ENCODE measurements at regions not wholly inside any gene's neighbourhood (a gene's known extent, or its start where the extent isn't known, plus 50 kb on each side); places are given as distances from the start of the nearest gene placed in this dataset.
"Not testable (repeated sequence)": the region's sequence is repeated elsewhere in the genome, so short reads cannot be mapped to it uniquely, and the experiment has no call there.

DNA sequence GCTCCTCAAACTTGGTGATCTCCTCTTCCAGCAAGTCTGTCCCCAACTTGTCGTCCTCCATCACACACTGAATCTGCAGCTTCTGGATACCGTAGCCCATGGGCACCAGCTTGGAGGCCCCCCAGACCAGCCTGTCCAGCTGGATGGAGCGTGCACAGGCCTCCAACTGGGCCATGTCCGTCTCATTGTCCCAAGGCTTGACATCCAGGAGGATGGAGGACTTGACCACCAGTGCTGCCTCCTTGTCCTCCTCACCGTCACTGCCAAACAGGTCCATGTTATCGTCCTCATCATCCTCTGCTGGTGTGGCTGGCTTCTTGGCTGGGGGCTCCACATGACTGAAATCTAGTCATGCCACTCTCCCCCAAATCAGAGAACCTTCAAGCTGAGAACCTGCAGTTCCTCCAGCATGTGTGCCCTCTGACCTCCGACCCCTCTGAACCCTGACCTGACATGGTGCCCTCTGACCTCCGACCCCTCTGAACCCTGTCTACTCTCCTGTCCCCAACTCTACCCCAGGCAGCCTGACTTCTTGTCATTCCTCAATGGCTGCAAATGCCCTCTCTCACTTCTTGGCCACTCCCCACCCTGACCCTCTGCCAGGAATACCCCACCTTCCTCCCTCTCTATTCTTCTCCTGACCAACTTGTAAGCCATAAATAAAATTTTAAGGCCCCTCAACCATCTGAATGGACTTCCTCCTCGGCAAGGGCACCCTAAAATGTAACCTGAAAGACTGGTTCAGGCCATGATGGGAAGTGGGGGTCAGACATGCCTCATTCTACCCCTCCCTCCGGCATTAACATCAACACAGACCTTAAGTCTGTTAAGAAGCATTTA lies 275.7 kb upstream of the C1orf174 start:
- Histone ChIP-seq H3K4me1 (no peaks in the 10 kb centered on the region), H3K27ac (no peak overlapping the region), H3K4me3 (no peak overlapping the region), H3K27me3 (no peaks in the 10 kb centered on the region), H3K36me3 (no peaks in the 10 kb centered on the region), H3K9me3 (no peaks in the 10 kb centered on the region)
- peak; percentile 42 for DNase-seq (ENCODE audit: low spot score)
- TF ChIP-seq, protein P1, sequence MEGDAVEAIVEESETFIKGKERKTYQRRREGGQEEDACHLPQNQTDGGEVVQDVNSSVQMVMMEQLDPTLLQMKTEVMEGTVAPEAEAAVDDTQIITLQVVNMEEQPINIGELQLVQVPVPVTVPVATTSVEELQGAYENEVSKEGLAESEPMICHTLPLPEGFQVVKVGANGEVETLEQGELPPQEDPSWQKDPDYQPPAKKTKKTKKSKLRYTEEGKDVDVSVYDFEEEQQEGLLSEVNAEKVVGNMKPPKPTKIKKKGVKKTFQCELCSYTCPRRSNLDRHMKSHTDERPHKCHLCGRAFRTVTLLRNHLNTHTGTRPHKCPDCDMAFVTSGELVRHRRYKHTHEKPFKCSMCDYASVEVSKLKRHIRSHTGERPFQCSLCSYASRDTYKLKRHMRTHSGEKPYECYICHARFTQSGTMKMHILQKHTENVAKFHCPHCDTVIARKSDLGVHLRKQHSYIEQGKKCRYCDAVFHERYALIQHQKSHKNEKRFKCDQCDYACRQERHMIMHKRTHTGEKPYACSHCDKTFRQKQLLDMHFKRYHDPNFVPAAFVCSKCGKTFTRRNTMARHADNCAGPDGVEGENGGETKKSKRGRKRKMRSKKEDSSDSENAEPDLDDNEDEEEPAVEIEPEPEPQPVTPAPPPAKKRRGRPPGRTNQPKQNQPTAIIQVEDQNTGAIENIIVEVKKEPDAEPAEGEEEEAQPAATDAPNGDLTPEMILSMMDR (IDR thresholded peaks at IDR 0.05) = no peak

GRCh38 chr1:4176841-4177240 lies 276.8 kb upstream of the C1orf174 start:
- Histone ChIP-seq H3K9me3 (no peaks in the 10 kb centered on the region), H3K4me3 (no peak overlapping the region), H3K4me1 (no peaks in the 10 kb centered on the region), H3K27ac (no peak overlapping the region), H3K27me3 (no peaks in the 10 kb centered on the region), H3K36me3 (no peaks in the 10 kb centered on the region)
- DNase-seq (ENCODE audit: low spot score) = peak; percentile 30
- TF ChIP-seq, protein P1 (IDR thresholded peaks at IDR 0.05) = no peak

- no peak overlapping the region for H3K27ac ChIP-seq
- no peaks in the 10 kb centered on the region for H3K36me3 ChIP-seq
- no peak overlapping the region for H3K4me3 ChIP-seq
- no peaks in the 10 kb centered on the region for H3K27me3 ChIP-seq
- TF ChIP-seq, protein P1 (IDR thresholded peaks at IDR 0.05) = no peak
- no peaks in the 10 kb centered on the region for H3K4me1 ChIP-seq
- H3K9me3 ChIP-seq = no peaks in the 10 kb centered on the region
- DNase-seq (ENCODE audit: low spot score) = peak; percentile 28
Measured at GRCh38 chr1:4177425-4178150, 277.5 kb upstream of the C1orf174 start.

GRCh38 chr1:4178501-4179113 lies 278.5 kb upstream of the C1orf174 start:
- no peaks in the 10 kb centered on the region for H3K9me3 ChIP-seq
- TF ChIP-seq, protein P1 (IDR thresholded peaks at IDR 0.05) = no peak
- no peaks in the 10 kb centered on the region for H3K27me3 ChIP-seq
- H3K4me3 ChIP-seq = no peak overlapping the region
- peak; percentile 28 for DNase-seq (ENCODE audit: low spot score)
- no peaks in the 10 kb centered on the region for H3K36me3 ChIP-seq
- no peak overlapping the region for H3K27ac ChIP-seq
- H3K4me1 ChIP-seq = no peaks in the 10 kb centered on the region

DNA sequence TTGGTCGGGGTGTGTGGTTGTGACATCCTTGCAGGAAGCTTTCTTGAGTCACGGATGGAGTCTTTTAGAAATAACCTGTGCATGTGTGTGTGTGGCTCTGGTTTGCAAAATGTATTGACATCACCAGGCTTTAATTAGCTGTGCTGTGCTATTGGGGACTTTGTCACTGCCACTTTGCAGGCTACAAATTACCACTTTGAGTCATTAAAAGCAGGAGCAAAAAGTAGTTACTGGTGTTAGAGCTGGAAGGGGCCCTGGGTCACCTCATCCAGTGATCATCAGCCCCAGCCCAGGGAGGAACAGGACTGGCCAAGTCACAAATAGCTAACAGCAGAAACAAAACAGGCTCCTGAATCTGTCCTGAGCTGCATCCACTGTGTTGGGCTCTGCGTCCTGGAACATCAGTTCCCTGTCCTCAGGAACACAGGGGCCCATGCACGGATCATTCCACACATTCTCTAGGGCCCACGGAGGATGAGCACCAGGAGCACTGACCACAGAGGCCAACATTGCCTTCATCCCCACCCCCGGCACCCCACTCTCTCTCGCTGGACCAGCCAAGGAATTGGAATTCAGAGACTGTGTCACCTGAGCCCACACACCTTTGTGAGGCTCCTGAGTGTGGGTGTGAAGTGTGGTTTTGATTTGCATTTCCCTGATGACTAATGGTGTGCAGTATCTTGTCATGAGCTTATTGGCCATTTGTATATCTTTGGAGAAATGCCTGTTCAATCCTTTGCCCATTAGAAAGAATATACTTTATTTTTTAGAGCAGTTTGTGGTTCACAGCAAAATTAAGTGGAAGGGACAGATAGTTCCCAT lies 280.1 kb upstream of the C1orf174 start:
- H3K9me3 ChIP-seq = no peaks in the 10 kb centered on the region
- TF ChIP-seq, protein P1 (IDR thresholded peaks at IDR 0.05) = no peak
- H3K4me3 ChIP-seq = no peak overlapping the region
- no peaks in the 10 kb centered on the region for H3K4me1 ChIP-seq
- peak; percentile 30 for DNase-seq (ENCODE audit: low spot score)
- H3K36me3 ChIP-seq = no peaks in the 10 kb centered on the region
- H3K27me3 ChIP-seq = no peaks in the 10 kb centered on the region
- H3K27ac ChIP-seq = no peak overlapping the region

DNA sequence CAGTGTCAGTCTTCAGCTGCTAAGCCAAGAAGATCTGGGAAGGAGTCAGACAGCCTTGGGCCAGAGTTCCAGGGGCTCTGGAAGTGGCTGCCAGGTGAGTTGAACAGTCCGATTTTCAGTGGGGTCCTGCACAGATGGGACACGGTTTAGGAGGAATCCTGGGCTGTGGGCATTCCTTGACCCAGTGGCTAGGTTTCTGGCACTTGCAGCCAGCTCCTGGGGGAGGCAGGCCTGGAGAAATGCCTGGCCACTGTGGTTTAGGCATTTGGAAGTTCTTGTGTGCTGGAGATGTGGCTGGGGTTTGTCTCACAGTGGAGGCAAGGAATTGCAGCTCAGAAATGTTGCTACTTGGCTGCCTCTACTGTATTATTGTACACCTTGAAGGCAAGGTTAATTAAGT lies 286.4 kb upstream of the C1orf174 start:
- H3K4me3 ChIP-seq; H3K9me3 ChIP-seq; H3K27me3 ChIP-seq; H3K27ac ChIP-seq; H3K4me1 ChIP-seq; H3K36me3 ChIP-seq; DNase-seq (ENCODE audit: low spot score): not testable (repeated sequence)
